ENCODE measurements at regions not wholly inside any gene's neighbourhood (a gene's known extent, or its start where the extent isn't known, plus 50 kb on each side); places are given as distances from the start of the nearest gene placed in this dataset.
"Not testable (repeated sequence)": the region's sequence is repeated elsewhere in the genome, so short reads cannot be mapped to it uniquely, and the experiment has no call there.

GRCh38 chr14:22152161-22152870 is 436.7 kb downstream of the DAD1 start:
- no peak for DNase-seq (ENCODE audit: low read depth)

- DNase-seq (ENCODE audit: low read depth) = no peak
Observed at GRCh38 chr14:22151121-22151520, 437.9 kb downstream of the DAD1 start.

GRCh38 chr14:22149058-22149457 is 440.0 kb downstream of the DAD1 start:
- DNase-seq (ENCODE audit: low read depth) = no peak

GRCh38 chr14:22147716-22148115 is 441.3 kb downstream of the DAD1 start:
- no peak for DNase-seq (ENCODE audit: low read depth)

GRCh38 chr14:22143363-22143762 is 445.7 kb downstream of the DAD1 start:
- no peak for DNase-seq (ENCODE audit: low read depth)

- no peak for DNase-seq (ENCODE audit: low read depth)
Observed at GRCh38 chr14:22140633-22141032, 448.4 kb downstream of the DAD1 start.

- no peak for DNase-seq (ENCODE audit: low read depth)
Observed at GRCh38 chr14:22131749-22132476, 457.1 kb downstream of the DAD1 start.

GRCh38 chr14:22124073-22124613 is 450.5 kb upstream of the OR4E1 start:
- DNase-seq (ENCODE audit: low read depth) = no peak

GRCh38 chr14:22122829-22123560 is 449.4 kb upstream of the OR4E1 start:
- DNase-seq (ENCODE audit: low read depth) = no peak

- DNase-seq (ENCODE audit: low read depth) = no peak
Observed at GRCh38 chr14:22122227-22122818, 448.7 kb upstream of the OR4E1 start.

- no peak for DNase-seq (ENCODE audit: low read depth)
Observed at GRCh38 chr14:22118899-22119477, 445.4 kb upstream of the OR4E1 start.

GRCh38 chr14:22113401-22113800 is 439.8 kb upstream of the OR4E1 start:
- no peak for DNase-seq (ENCODE audit: low read depth)

GRCh38 chr14:22112004-22112403 is 438.4 kb upstream of the OR4E1 start:
- peak; percentile 25 for DNase-seq (ENCODE audit: low read depth)

GRCh38 chr14:22107753-22108152 is 434.1 kb upstream of the OR4E1 start:
- no peak for DNase-seq (ENCODE audit: low read depth)

- no peak for DNase-seq (ENCODE audit: low read depth)
Observed at GRCh38 chr14:22106700-22107697, 433.4 kb upstream of the OR4E1 start.

GRCh38 chr14:22105624-22106006 is 432.0 kb upstream of the OR4E1 start:
- DNase-seq (ENCODE audit: low read depth) = no peak

- no peak for DNase-seq (ENCODE audit: low read depth)
Observed at GRCh38 chr14:22105006-22105623, 431.5 kb upstream of the OR4E1 start.

- not testable (repeated sequence) for DNase-seq (ENCODE audit: low read depth)
Observed at GRCh38 chr14:22100764-22101120, 427.1 kb upstream of the OR4E1 start.

GRCh38 chr14:22099942-22100763 is 426.5 kb upstream of the OR4E1 start:
- DNase-seq (ENCODE audit: low read depth) = peak; percentile 34

Measured in T follicular helper cell (primary cell).